ENCODE measurements at regions not wholly inside any gene's neighbourhood (a gene's known extent, or its start where the extent isn't known, plus 50 kb on each side); places are given as distances from the start of the nearest gene placed in this dataset.

DNA sequence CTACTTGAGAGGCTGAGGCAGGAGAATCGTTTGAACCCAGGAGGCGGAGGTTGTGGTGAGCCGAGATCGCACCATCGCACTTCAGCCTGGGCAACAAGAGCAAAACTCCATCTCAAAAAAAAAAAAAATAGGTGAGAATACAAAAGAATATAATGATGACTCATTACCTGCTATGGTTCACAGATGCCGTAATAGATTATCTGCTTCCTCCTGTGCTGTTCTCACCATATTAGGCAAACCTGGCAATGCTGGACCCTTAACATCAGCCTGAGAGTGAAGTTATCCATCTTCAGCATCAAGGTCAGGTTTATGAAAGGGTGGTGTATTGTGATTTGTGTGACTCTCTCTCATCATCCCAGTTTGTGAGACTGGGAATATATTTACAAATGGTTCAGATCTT is 271.3 kb upstream of the CPHXL start:
- CTCF ChIA-PET, result no interaction called here
- TF ChIP-seq CTCF (IDR thresholded peaks at IDR 0.05; ENCODE audit: low read depth, low read length), result no peak
- POLR2A ChIA-PET, result no interaction called here
- no peak overlapping the region for H3K27ac ChIP-seq (ENCODE audit: low read depth, low read length)
- no peak overlapping the region for H3K4me3 ChIP-seq (ENCODE audit: low read depth, low read length)
- no peaks in the 10 kb centered on the region for H3K9me3 ChIP-seq (ENCODE audit: control insufficient read depth, insufficient read depth, low read length)
- H3K27me3 ChIP-seq (ENCODE audit: control insufficient read depth, insufficient read depth, low read length), result no peaks in the 10 kb centered on the region
- no peak for DNase-seq (ENCODE audit: low read depth, low spot score)

DNA sequence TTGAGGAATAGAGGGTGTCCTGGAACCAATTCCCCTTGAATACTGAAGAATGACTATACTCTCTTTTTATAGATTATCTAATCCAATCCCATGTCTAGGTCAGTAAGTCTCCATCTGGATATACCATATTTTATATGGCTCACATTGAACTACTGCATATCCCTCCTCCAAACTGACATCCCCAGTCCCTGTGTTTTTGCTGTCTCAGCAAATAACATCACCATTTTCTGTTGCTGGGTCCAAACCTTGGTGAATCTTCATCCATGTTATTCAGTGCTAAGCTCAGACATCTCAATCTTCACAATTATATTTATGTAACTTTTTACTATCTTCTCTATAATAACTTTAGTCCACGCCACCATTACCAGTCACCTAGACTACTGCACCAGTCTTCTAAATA is 269.6 kb upstream of the CNTNAP4 start:
- no peak for TF ChIP-seq CTCF (IDR thresholded peaks at IDR 0.05; ENCODE audit: low read depth, low read length)
- no peak overlapping the region for H3K27ac ChIP-seq (ENCODE audit: low read depth, low read length)
- H3K9me3 ChIP-seq (ENCODE audit: control insufficient read depth, insufficient read depth, low read length), result no peaks in the 10 kb centered on the region
- no peak for DNase-seq (ENCODE audit: low read depth, low spot score)
- H3K27me3 ChIP-seq (ENCODE audit: control insufficient read depth, insufficient read depth, low read length), result no peaks in the 10 kb centered on the region
- ChIA-PET CTCF (no interaction called here), POLR2A (no interaction called here)
- H3K4me3 ChIP-seq (ENCODE audit: low read depth, low read length), result no peak overlapping the region

GRCh38 chr16:76023835-76024234 is 253.4 kb upstream of the CNTNAP4 start:
- TF ChIP-seq CTCF (IDR thresholded peaks at IDR 0.05; ENCODE audit: low read depth, low read length), result no peak
- H3K4me3 ChIP-seq (ENCODE audit: low read depth, low read length), result no peak overlapping the region
- POLR2A ChIA-PET, result interaction anchor here (0.5 kb wide), 1 partner anchor 173 kb away, joined by 7 read pairs; no protein-coding TSS in a partner anchor
- H3K9me3 ChIP-seq (ENCODE audit: control insufficient read depth, insufficient read depth, low read length), result peaks cover 4% of the 10 kb centered on the region; the same call in 1 of the 2 replicates
- no peaks in the 10 kb centered on the region for H3K27me3 ChIP-seq (ENCODE audit: control insufficient read depth, insufficient read depth, low read length)
- no peak overlapping the region for H3K27ac ChIP-seq (ENCODE audit: low read depth, low read length)
- DNase-seq (ENCODE audit: low read depth, low spot score), result no peak
- CTCF ChIA-PET, result no interaction called here

- H3K27ac ChIP-seq (ENCODE audit: low read depth, low read length), result no peak overlapping the region
- no peak overlapping the region for H3K4me3 ChIP-seq (ENCODE audit: low read depth, low read length)
- no peak for TF ChIP-seq CTCF (IDR thresholded peaks at IDR 0.05; ENCODE audit: low read depth, low read length)
- H3K9me3 ChIP-seq (ENCODE audit: control insufficient read depth, insufficient read depth, low read length), result peaks cover 7% of the 10 kb centered on the region
- no peaks in the 10 kb centered on the region for H3K27me3 ChIP-seq (ENCODE audit: control insufficient read depth, insufficient read depth, low read length)
- no peak for DNase-seq (ENCODE audit: low read depth, low spot score)
- CTCF ChIA-PET, result no interaction called here
- POLR2A ChIA-PET, result no interaction called here
These were observed 241.5 kb upstream of the CNTNAP4 start for GRCh38 chr16:76035689-76036088.

GRCh38 chr16:76038097-76038496 is 239.1 kb upstream of the CNTNAP4 start:
- DNase-seq (ENCODE audit: low read depth, low spot score), result no peak
- no peaks in the 10 kb centered on the region for H3K27me3 ChIP-seq (ENCODE audit: control insufficient read depth, insufficient read depth, low read length)
- H3K27ac ChIP-seq (ENCODE audit: low read depth, low read length), result no peak overlapping the region
- CTCF ChIA-PET, result no interaction called here
- no peak overlapping the region for H3K4me3 ChIP-seq (ENCODE audit: low read depth, low read length)
- TF ChIP-seq CTCF (IDR thresholded peaks at IDR 0.05; ENCODE audit: low read depth, low read length), result no peak
- H3K9me3 ChIP-seq (ENCODE audit: control insufficient read depth, insufficient read depth, low read length), result peaks cover 3% of the 10 kb centered on the region
- POLR2A ChIA-PET, result interaction anchor here (0.6 kb wide), 1 partner anchor 224 kb away, joined by 5 read pairs; no protein-coding TSS in a partner anchor

All from AG04450 (cell line).